ENCODE measurements at regions not wholly inside any gene's neighbourhood (a gene's known extent, or its start where the extent isn't known, plus 50 kb on each side); places are given as distances from the start of the nearest gene placed in this dataset.

GRCh38 chrX:96445531-96446065 is 239.0 kb upstream of the DIAPH2 start:
- TF ChIP-seq, protein P1, sequence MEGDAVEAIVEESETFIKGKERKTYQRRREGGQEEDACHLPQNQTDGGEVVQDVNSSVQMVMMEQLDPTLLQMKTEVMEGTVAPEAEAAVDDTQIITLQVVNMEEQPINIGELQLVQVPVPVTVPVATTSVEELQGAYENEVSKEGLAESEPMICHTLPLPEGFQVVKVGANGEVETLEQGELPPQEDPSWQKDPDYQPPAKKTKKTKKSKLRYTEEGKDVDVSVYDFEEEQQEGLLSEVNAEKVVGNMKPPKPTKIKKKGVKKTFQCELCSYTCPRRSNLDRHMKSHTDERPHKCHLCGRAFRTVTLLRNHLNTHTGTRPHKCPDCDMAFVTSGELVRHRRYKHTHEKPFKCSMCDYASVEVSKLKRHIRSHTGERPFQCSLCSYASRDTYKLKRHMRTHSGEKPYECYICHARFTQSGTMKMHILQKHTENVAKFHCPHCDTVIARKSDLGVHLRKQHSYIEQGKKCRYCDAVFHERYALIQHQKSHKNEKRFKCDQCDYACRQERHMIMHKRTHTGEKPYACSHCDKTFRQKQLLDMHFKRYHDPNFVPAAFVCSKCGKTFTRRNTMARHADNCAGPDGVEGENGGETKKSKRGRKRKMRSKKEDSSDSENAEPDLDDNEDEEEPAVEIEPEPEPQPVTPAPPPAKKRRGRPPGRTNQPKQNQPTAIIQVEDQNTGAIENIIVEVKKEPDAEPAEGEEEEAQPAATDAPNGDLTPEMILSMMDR (IDR thresholded peaks at IDR 0.05), result no peak
- TF ChIP-seq POLR2A (IDR thresholded peaks at IDR 0.05), result no peak
